ENCODE measurements at regions not wholly inside any gene's neighbourhood (a gene's known extent, or its start where the extent isn't known, plus 50 kb on each side); places are given as distances from the start of the nearest gene placed in this dataset.
"Not testable (repeated sequence)": the region's sequence is repeated elsewhere in the genome, so short reads cannot be mapped to it uniquely, and the experiment has no call there.

- not testable (repeated sequence) for FAIRE-seq; DNase-seq (ENCODE audit: insufficient read length)
These were observed 93.2 kb upstream of the RPH3AL start, which contains the start of gene RFLNB for GRCh38 chr17:445839-446238. TSS of gene RFLNB (minus strand) at chr17:445939.

GRCh38 chr17:444879-445454 is 92.4 kb upstream of the RPH3AL start:
- FAIRE-seq: no peak
- TF ChIP-seq POLR2A (IDR thresholded peaks at IDR 0.05; ENCODE audit: low read depth, low read length): no peak
- no peak for DNase-seq (ENCODE audit: insufficient read length)

GRCh38 chr17:443109-443508 is 90.5 kb upstream of the RPH3AL start:
- no peak for DNase-seq (ENCODE audit: insufficient read length)
- FAIRE-seq: no peak
- TF ChIP-seq POLR2AphosphoS5 (IDR thresholded peaks at IDR 0.05; ENCODE audit: low read depth, low read length) (no peak), POLR2A (IDR thresholded peaks at IDR 0.05; ENCODE audit: low read depth, low read length) (no peak)

- no peak for TF ChIP-seq POLR2AphosphoS5 (IDR thresholded peaks at IDR 0.05; ENCODE audit: low read depth, low read length)
- no peak for TF ChIP-seq POLR2A (IDR thresholded peaks at IDR 0.05; ENCODE audit: low read depth, low read length)
- no peak for TF ChIP-seq TAF1 (IDR thresholded peaks at IDR 0.05; ENCODE audit: borderline replicate concordance, low read depth, low read length)
- DNase-seq (ENCODE audit: insufficient read length): no peak
- no peak for FAIRE-seq
These were observed 88.7 kb upstream of the RPH3AL start for GRCh38 chr17:441155-441950.

DNA sequence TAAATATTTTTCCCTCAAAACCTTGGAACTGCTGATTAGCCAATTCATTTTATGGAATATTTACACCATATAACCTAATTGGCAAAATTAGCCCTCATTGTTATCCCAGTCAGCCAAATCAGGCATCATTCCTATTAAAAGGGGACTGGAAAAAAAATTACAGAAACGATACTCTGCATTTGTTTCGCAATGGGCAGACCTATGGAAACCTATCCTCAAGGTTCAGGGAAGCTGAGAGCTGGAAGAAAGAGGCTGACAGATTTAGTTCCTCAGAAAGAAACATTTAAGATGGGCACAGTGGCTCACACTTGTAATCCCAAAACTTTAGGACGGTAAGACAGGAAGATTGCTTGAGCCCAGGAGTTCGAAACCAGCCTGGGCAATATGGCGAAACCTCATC is 85.6 kb upstream of the RPH3AL start:
- DNase-seq (ENCODE audit: insufficient read length) (no peak), FAIRE-seq (no peak)
- TF ChIP-seq POLR2AphosphoS5 (IDR thresholded peaks at IDR 0.05; ENCODE audit: low read depth, low read length) (no peak), POLR2A (IDR thresholded peaks at IDR 0.05; ENCODE audit: low read depth, low read length) (no peak), TAF1 (IDR thresholded peaks at IDR 0.05; ENCODE audit: borderline replicate concordance, low read depth, low read length) (no peak)

DNA sequence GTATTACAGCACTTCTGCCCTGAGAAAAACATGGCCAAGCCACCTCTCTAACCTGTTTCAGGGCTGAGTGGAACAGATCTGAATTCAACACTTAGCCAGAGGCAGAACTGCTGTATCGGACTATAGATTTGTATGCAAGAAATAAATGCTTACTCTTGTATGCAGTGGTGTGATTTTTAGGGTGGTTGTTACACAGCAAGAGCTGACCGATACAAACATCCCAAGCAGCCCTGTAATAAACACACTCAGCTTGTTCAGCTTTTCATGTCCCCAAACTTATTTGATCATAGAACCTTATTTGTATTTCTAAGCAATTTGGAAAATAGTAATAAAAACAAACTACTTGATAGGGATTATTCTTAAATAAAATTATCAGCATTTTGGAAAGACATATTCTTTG is 84.9 kb upstream of the RPH3AL start:
- TF ChIP-seq POLR2AphosphoS5 (IDR thresholded peaks at IDR 0.05; ENCODE audit: low read depth, low read length) (no peak), POLR2A (IDR thresholded peaks at IDR 0.05; ENCODE audit: low read depth, low read length) (no peak)
- FAIRE-seq (no peak), DNase-seq (ENCODE audit: insufficient read length) (no peak)

GRCh38 chr17:436571-436970 is 84.0 kb upstream of the RPH3AL start:
- FAIRE-seq: no peak
- TF ChIP-seq POLR2A (IDR thresholded peaks at IDR 0.05; ENCODE audit: low read depth, low read length) (no peak), TAF1 (IDR thresholded peaks at IDR 0.05; ENCODE audit: borderline replicate concordance, low read depth, low read length) (no peak), POLR2AphosphoS5 (IDR thresholded peaks at IDR 0.05; ENCODE audit: low read depth, low read length) (no peak)
- DNase-seq (ENCODE audit: insufficient read length): no peak

DNA sequence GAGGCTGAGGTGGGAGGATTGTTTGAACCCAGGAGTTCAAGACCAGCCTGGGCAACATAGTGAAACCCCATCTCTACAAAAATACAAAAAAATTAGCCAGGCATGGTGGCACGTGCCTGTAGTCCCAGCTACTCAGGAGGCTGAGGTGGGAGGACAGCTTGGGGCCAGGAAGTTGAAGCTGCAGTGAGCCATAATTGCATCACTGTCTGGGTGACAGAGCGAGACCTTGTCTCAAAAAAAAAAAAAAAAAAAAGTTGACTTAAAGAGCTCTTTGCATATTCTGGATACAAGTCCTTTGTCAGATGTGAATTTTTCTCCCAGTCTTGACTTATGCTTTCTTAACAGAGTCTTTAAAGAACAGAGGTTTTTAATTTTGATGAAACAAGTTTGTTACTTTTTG is 79.9 kb upstream of the RPH3AL start:
- not testable (repeated sequence) for FAIRE-seq

DNA sequence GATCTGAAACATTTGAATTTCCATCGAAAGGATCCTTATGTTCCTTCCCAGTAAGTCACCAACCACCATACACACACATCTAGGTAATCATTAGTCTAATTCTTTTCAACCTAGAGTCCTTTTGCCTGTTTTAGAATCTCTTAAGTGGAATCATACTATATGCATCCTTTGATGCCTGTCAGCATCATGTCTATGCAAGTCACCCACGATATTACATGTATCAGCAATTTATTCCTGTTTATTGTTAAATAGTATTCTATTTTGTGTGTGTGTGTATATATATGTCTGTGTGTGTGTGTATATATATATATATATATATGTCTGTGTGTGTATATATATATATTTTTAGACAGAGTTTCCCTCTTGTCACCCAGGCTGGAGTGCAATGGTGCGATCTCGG is 78.9 kb upstream of the RPH3AL start:
- no peak for FAIRE-seq
- TF ChIP-seq POLR2AphosphoS5 (IDR thresholded peaks at IDR 0.05; ENCODE audit: low read depth, low read length) (no peak), TAF1 (IDR thresholded peaks at IDR 0.05; ENCODE audit: borderline replicate concordance, low read depth, low read length) (no peak), POLR2A (IDR thresholded peaks at IDR 0.05; ENCODE audit: low read depth, low read length) (no peak)
- DNase-seq (ENCODE audit: insufficient read length): no peak

More for the DNA sequence above, 79.9 kb upstream of the RPH3AL start:
- DNase-seq (ENCODE audit: insufficient read length): not testable (repeated sequence)

DNA sequence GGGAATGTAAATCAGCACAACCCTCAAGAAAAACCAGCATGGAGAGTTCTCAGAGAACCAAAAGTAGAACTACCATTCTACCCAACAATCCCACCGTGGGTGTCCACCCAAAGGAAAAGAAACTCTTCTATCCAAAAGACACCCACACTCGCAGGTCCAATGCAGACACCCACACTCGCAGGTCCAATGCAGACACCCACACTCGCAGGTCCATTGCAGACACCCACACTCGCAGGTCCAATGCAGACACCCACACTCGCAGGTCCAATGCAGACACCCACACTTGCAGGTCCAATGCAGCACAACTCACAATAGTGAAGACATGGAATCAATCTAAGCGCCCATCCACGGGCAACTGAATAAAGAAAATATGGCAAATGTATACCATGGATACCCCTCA is 77.0 kb upstream of the RPH3AL start:
- no peak for FAIRE-seq
- TF ChIP-seq POLR2A (IDR thresholded peaks at IDR 0.05; ENCODE audit: low read depth, low read length) (no peak), TAF1 (IDR thresholded peaks at IDR 0.05; ENCODE audit: borderline replicate concordance, low read depth, low read length) (no peak), POLR2AphosphoS5 (IDR thresholded peaks at IDR 0.05; ENCODE audit: low read depth, low read length) (no peak)
- no peak for DNase-seq (ENCODE audit: insufficient read length)

GRCh38 chr17:428414-428813 is 75.8 kb upstream of the RPH3AL start:
- no peak for DNase-seq (ENCODE audit: insufficient read length)
- TF ChIP-seq POLR2A (IDR thresholded peaks at IDR 0.05; ENCODE audit: low read depth, low read length) (no peak), POLR2AphosphoS5 (IDR thresholded peaks at IDR 0.05; ENCODE audit: low read depth, low read length) (no peak), TAF1 (IDR thresholded peaks at IDR 0.05; ENCODE audit: borderline replicate concordance, low read depth, low read length) (no peak)
- no peak for FAIRE-seq

DNA sequence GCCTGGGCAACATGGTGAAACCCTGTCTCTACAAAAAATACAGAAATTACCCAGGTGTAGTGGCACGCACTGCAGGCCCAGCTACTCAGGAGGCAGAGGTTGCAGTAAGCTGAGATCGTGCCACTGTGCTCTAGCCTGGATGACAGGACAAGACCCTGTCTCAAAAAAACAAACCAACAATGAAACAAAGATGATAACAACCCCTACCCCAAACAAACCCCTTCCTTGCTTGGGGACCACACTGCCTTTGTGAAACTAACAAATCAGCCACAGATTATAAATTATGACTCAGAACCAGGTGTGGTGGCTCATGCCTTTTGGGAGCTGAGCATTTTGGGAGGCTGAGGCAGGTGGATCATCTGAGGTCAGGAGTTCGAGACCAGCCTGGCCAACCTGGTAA is 75.3 kb upstream of the RPH3AL start:
- TF ChIP-seq TAF1 (IDR thresholded peaks at IDR 0.05; ENCODE audit: borderline replicate concordance, low read depth, low read length) (no peak), POLR2AphosphoS5 (IDR thresholded peaks at IDR 0.05; ENCODE audit: low read depth, low read length) (no peak), POLR2A (IDR thresholded peaks at IDR 0.05; ENCODE audit: low read depth, low read length) (no peak)
- FAIRE-seq (no peak), DNase-seq (ENCODE audit: insufficient read length) (no peak)

- DNase-seq (ENCODE audit: insufficient read length) (no peak), FAIRE-seq (no peak)
- TF ChIP-seq POLR2A (IDR thresholded peaks at IDR 0.05; ENCODE audit: low read depth, low read length) (no peak), POLR2AphosphoS5 (IDR thresholded peaks at IDR 0.05; ENCODE audit: low read depth, low read length) (no peak), TAF1 (IDR thresholded peaks at IDR 0.05; ENCODE audit: borderline replicate concordance, low read depth, low read length) (no peak)
These were observed 74.7 kb upstream of the RPH3AL start for GRCh38 chr17:427327-427726.
